Osteoblast (primary cell): ENCODE measurements at regions not wholly inside any gene's neighbourhood (a gene's known extent, or its start where the extent isn't known, plus 50 kb on each side); places are given as distances from the start of the nearest gene placed in this dataset.
A peak's percentile ranks its signal among the peaks of the same experiment; 100 is the strongest.

ENCODE experiments used
- DNase-seq: peaks from one replicate; pipeline ENCODE4 v3.0.0; 2011; ENCODE audit warnings: low spot score, mixed read lengths; ENCODE audit not compliant: insufficient read length; ENCODE audit errors: missing footprints
- H2AFZ ChIP-seq: 2 replicates; pipeline ENCODE4 v1.6.0; 2011; ENCODE audit warnings: mild to moderate bottlenecking, low read length
- H3K27ac ChIP-seq: 2 replicates; pipeline ENCODE4 v1.5.1; 2011; ENCODE audit warnings: mild to moderate bottlenecking, low read depth, low read length, moderate library complexity
- H3K27me3 ChIP-seq: 2 replicates; pipeline ENCODE4 v1.6.0; 2012; ENCODE audit warnings: mild to moderate bottlenecking, control low read depth, inconsistent platforms, low read length, moderate library complexity; ENCODE audit not compliant: insufficient read depth
- H3K36me3 ChIP-seq: 2 replicates; pipeline ENCODE4 v1.5.1; 2011; ENCODE audit warnings: mild to moderate bottlenecking, low read length, control low read depth, moderate library complexity; ENCODE audit not compliant: insufficient read depth
- H3K4me1 ChIP-seq: 2 replicates; pipeline ENCODE4 v1.5.1; 2011; ENCODE audit warnings: mild to moderate bottlenecking, low read length, control low read depth, moderate library complexity; ENCODE audit not compliant: insufficient read depth
- H3K4me2 ChIP-seq: 2 replicates; pipeline ENCODE4 v1.6.0; 2011; ENCODE audit warnings: mild to moderate bottlenecking, low read length; ENCODE audit not compliant: insufficient read depth
- H3K4me3 ChIP-seq: fragments of 200-600 bp; sonication (generic); 3 replicates; pipeline ENCODE4 v1.5.1; 2012; ENCODE audit warnings: mild to moderate bottlenecking, low read length, inconsistent platforms; ENCODE audit not compliant: insufficient read depth
- H3K79me2 ChIP-seq: 2 replicates; pipeline ENCODE4 v1.6.0; 2012; ENCODE audit warnings: mild to moderate bottlenecking, low read length, control low read depth, inconsistent platforms; ENCODE audit not compliant: insufficient read depth
- H3K9me3 ChIP-seq: 2 replicates; pipeline ENCODE4 v1.5.1; 2011; ENCODE audit warnings: low read depth, low read length, control low read depth
- H4K20me1 ChIP-seq: 2 replicates; pipeline ENCODE4 v1.6.0; 2012; ENCODE audit warnings: mild to moderate bottlenecking, low read length, control low read depth; ENCODE audit not compliant: insufficient read depth
- TF ChIP-seq, protein P1 (sequence below): IDR thresholded peaks from 2 replicates; pipeline ENCODE4 v1.5.1; 2011; ENCODE audit warnings: mild to moderate bottlenecking, low read depth, low read length, moderate library complexity; ENCODE audit errors: extremely low read depth

DNA sequence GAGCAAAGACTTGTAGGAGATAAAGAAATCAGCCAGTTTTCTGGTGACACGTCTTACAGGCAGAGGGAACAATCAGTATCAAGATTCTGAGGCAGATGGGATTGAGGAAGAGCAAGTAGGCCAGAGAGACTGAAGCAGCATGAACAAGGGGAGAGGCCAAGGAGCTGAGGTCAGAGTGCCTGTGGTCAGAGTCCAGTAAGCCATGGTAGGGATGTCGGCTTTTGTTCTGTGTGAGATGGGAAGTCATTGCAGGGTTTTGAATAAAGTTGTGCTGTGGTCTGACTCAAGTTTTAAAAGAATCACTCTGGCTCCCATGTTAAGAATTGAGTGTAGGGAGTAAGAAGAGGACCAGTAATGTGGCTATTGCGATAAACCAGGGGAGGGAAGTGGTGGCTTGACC, 85.9 kb upstream of the IVNS1ABP start:
- DNase-seq: no peak
- Histone ChIP-seq H3K27me3 (no peaks in the 10 kb centered on the region), H3K4me1 (peaks cover 20% of the 10 kb centered on the region), H4K20me1 (no peaks in the 10 kb centered on the region), H3K4me2 (no peak overlapping the region), H3K4me3 (no peak overlapping the region), H2AFZ (peak overlapping the region; percentile 43), H3K27ac (no peak overlapping the region), H3K36me3 (no peaks in the 10 kb centered on the region), H3K9me3 (no peaks in the 10 kb centered on the region), H3K79me2 (no peaks in the 10 kb centered on the region)
- TF ChIP-seq, protein P1, sequence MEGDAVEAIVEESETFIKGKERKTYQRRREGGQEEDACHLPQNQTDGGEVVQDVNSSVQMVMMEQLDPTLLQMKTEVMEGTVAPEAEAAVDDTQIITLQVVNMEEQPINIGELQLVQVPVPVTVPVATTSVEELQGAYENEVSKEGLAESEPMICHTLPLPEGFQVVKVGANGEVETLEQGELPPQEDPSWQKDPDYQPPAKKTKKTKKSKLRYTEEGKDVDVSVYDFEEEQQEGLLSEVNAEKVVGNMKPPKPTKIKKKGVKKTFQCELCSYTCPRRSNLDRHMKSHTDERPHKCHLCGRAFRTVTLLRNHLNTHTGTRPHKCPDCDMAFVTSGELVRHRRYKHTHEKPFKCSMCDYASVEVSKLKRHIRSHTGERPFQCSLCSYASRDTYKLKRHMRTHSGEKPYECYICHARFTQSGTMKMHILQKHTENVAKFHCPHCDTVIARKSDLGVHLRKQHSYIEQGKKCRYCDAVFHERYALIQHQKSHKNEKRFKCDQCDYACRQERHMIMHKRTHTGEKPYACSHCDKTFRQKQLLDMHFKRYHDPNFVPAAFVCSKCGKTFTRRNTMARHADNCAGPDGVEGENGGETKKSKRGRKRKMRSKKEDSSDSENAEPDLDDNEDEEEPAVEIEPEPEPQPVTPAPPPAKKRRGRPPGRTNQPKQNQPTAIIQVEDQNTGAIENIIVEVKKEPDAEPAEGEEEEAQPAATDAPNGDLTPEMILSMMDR: no peak

DNA sequence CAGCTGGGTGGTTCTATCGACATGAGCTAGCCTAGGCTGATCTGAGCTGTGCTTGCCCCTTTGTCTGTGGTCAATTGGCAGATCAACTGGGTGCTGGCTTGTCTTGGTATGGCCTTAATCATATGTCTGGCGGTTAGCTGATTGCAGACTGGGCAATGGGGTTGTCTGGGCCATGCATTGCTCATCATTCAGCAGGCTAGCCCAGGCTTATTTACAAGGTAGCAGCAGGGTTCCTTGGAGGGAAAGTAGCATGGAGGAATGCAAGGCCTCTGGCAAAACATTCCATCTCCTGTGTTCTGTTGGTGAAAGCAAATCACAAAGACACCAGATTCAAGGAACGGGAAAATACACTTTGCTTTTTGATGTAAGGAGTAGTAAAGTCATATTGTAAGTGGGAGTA, 84.0 kb upstream of the IVNS1ABP start:
- no peaks in the 10 kb centered on the region for H4K20me1 ChIP-seq
- TF ChIP-seq, protein P1: no peak
- peak overlapping the region; percentile 64 for H2AFZ ChIP-seq
- no peaks in the 10 kb centered on the region for H3K9me3 ChIP-seq
- no peaks in the 10 kb centered on the region for H3K27me3 ChIP-seq
- DNase-seq: peak; percentile 48
- peak overlapping the region; percentile 67 for H3K27ac ChIP-seq
- peaks cover 20% of the 10 kb centered on the region for H3K4me1 ChIP-seq
- H3K36me3 ChIP-seq: no peaks in the 10 kb centered on the region
- peak overlapping the region; percentile 13 for H3K4me2 ChIP-seq
- no peaks in the 10 kb centered on the region for H3K79me2 ChIP-seq
- no peak overlapping the region for H3K4me3 ChIP-seq

DNA sequence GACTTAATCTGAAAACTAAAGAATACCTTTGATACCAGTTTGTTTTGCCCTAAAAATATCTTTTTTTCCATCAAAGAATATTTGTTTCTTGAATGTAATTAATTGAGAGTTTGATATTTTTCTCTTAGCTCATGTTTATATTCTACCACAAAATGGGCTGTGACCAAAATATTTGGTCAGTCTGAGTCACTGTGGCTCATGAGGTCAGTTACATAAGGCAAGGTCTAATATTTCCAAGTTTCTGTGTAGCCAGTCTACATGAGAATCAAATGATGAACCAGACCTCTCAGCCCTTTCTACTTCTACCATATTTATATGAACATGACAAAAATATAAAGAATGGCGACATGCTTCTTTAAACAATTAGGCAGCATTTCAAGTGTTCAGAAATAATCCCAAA, 83.0 kb upstream of the IVNS1ABP start:
- Histone ChIP-seq H3K36me3 (no peaks in the 10 kb centered on the region), H3K79me2 (no peaks in the 10 kb centered on the region), H3K27ac (peak overlapping the region; percentile 67), H4K20me1 (no peaks in the 10 kb centered on the region), H3K27me3 (no peaks in the 10 kb centered on the region), H3K9me3 (no peaks in the 10 kb centered on the region), H3K4me1 (peaks cover 20% of the 10 kb centered on the region), H3K4me3 (no peak overlapping the region), H2AFZ (no peak overlapping the region), H3K4me2 (no peak overlapping the region)
- DNase-seq: no peak
- TF ChIP-seq, protein P1: no peak

DNA sequence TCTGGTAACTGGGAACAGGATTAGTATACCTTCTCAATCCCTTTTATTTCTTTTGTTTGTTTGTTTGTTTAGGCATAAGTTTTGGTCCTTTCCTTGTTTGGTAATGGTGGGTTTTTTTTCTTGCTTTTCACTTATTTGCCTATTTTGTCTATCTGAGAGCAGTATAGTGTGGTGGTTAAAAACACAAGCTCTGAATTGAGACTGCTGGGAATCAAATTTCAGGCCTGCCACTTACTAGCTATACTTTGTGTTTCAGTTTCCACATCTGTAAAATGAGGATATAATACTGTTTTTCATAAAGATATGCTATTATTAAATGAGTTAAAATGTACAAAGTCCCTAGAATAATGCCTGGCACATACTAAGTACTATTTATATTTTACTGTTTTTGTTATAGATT, 81.6 kb upstream of the IVNS1ABP start:
- peaks cover 17% of the 10 kb centered on the region for H3K4me1 ChIP-seq
- TF ChIP-seq, protein P1: no peak

More for the DNA sequence above, 81.6 kb upstream of the IVNS1ABP start:
- Histone ChIP-seq H2AFZ (no peak overlapping the region), H3K79me2 (no peaks in the 10 kb centered on the region), H3K27ac (no peak overlapping the region), H3K36me3 (no peaks in the 10 kb centered on the region), H3K4me3 (no peak overlapping the region), H3K9me3 (no peaks in the 10 kb centered on the region), H3K4me2 (no peak overlapping the region), H4K20me1 (no peaks in the 10 kb centered on the region), H3K27me3 (no peaks in the 10 kb centered on the region)
- no peak for DNase-seq
